ENCODE measurements at regions not wholly inside any gene's neighbourhood (a gene's known extent, or its start where the extent isn't known, plus 50 kb on each side); places are given as distances from the start of the nearest gene placed in this dataset.
"Not testable (repeated sequence)": the region's sequence is repeated elsewhere in the genome, so short reads cannot be mapped to it uniquely, and the experiment has no call there.

GRCh38 chr4:103292959-103293358 lies 94.8 kb upstream of the CENPE start:
- TF ChIP-seq, protein P1, sequence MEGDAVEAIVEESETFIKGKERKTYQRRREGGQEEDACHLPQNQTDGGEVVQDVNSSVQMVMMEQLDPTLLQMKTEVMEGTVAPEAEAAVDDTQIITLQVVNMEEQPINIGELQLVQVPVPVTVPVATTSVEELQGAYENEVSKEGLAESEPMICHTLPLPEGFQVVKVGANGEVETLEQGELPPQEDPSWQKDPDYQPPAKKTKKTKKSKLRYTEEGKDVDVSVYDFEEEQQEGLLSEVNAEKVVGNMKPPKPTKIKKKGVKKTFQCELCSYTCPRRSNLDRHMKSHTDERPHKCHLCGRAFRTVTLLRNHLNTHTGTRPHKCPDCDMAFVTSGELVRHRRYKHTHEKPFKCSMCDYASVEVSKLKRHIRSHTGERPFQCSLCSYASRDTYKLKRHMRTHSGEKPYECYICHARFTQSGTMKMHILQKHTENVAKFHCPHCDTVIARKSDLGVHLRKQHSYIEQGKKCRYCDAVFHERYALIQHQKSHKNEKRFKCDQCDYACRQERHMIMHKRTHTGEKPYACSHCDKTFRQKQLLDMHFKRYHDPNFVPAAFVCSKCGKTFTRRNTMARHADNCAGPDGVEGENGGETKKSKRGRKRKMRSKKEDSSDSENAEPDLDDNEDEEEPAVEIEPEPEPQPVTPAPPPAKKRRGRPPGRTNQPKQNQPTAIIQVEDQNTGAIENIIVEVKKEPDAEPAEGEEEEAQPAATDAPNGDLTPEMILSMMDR (IDR thresholded peaks at IDR 0.05; ENCODE audit: low read depth, low read length, missing control alignments): no peak

DNA sequence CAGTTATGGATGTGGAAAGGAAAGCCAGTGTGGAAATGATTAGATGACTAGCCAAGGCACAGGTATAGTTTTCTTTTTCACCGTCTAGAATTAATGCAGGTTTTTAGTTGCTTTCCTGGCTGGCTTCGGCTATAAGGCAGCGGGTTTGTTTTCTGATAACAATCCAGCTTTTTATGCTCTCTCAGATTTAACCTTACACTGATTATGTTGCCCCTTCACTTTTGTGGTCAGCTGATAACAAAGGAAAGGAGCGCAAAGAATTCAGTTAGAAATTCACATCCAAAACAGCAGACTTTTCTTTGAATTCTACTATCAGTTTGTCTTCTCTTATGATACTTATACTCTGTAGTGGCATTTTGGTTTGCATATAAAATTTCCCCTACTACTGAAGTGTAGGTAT lies 94.2 kb upstream of the CENPE start:
- no peak overlapping the region for H3K4me3 ChIP-seq (replicated peaks; ENCODE audit: low read depth, low read length)
- DNase-seq (ENCODE audit: extremely low read depth, low read depth): no peak
- TF ChIP-seq, protein P1 (IDR thresholded peaks at IDR 0.05; ENCODE audit: low read depth, low read length, missing control alignments): no peak

More at GRCh38 chr4:103292959-103293358, 94.8 kb upstream of the CENPE start:
- no peak overlapping the region for H3K4me3 ChIP-seq (replicated peaks; ENCODE audit: low read depth, low read length)
- no peak for DNase-seq (ENCODE audit: extremely low read depth, low read depth)

DNA sequence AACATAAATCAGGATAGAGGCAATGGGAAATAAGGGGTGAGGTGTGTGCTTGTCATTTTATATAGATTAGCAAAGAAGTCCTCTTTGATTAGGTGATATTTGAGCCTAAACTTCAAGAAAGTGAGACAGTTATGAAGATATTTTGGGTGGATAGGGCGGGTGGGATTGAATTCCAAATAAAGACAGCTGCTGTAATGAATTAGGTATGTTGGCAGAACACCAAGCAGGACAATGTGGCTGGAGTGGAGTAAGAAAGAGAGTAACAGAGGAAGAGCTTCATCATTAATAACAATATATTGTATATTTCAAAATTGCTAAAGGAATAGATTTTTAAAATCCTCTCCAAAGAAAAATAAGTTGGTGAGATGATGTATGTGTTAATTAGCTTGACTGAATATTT lies 91.0 kb upstream of the CENPE start:
- TF ChIP-seq, protein P1 (IDR thresholded peaks at IDR 0.05; ENCODE audit: low read depth, low read length, missing control alignments): no peak
- DNase-seq (ENCODE audit: extremely low read depth, low read depth): no peak
- H3K4me3 ChIP-seq (replicated peaks; ENCODE audit: low read depth, low read length): no peak overlapping the region

DNA sequence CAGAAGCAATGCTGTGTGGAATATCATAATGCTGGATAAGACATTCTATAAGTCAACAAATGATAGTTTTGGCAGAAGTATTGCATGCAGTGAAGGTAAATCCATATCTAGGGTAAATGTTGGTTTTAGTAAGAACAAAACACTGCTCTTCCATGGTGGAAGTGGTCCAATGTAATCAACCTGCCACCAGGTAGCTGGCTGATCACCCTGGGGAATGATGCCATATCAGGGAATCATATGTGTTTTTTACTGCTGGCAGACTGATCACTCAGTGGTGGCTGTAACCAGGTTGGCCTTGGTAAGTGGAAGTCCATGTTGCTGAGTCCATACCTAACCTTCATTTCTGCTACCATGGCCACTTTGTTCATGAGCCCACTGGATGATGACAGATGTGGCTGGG lies 74.0 kb upstream of the CENPE start:
- no peak for DNase-seq (ENCODE audit: extremely low read depth, low read depth)
- TF ChIP-seq, protein P1 (IDR thresholded peaks at IDR 0.05; ENCODE audit: low read depth, low read length, missing control alignments): no peak

DNA sequence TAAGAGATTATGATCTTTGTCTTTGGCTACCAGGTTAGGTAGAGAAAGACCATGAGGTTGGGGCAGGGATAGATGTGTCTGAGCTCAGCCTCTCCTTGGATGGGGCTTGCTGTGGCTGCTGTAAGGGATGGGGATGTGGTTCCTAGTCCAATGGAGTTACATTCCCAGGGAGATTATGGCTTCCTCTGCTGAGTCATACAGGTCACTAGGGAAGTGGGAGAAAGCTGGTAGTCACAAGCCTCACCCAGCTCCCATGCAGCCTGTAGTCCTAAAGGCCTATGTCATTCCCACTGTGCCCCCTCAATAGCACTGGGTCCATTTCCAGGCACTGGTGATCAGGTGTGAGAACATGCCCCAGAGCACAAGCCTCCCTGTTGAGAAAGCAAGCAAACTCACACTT lies 70.6 kb upstream of the CENPE start:
- no peak for DNase-seq (ENCODE audit: extremely low read depth, low read depth)
- TF ChIP-seq, protein P1 (IDR thresholded peaks at IDR 0.05; ENCODE audit: low read depth, low read length, missing control alignments): no peak
- H3K4me3 ChIP-seq (replicated peaks; ENCODE audit: low read depth, low read length): no peak overlapping the region

More for the DNA sequence above, 74.0 kb upstream of the CENPE start:
- H3K4me3 ChIP-seq (replicated peaks; ENCODE audit: low read depth, low read length): no peak overlapping the region

GRCh38 chr4:103264905-103265304 lies 66.8 kb upstream of the CENPE start:
- TF ChIP-seq, protein P1 (IDR thresholded peaks at IDR 0.05; ENCODE audit: low read depth, low read length, missing control alignments): no peak
- no peak for DNase-seq (ENCODE audit: extremely low read depth, low read depth)

GRCh38 chr4:103256068-103256467 lies 57.9 kb upstream of the CENPE start:
- H3K4me3 ChIP-seq (replicated peaks; ENCODE audit: low read depth, low read length); DNase-seq (ENCODE audit: extremely low read depth, low read depth): not testable (repeated sequence)

More at GRCh38 chr4:103264905-103265304, 66.8 kb upstream of the CENPE start:
- H3K4me3 ChIP-seq (replicated peaks; ENCODE audit: low read depth, low read length): no peak overlapping the region

Data from HFF-Myc (cell line).